MM.1S (cell line): ENCODE measurements at regions not wholly inside any gene's neighbourhood (a gene's known extent, or its start where the extent isn't known, plus 50 kb on each side); places are given as distances from the start of the nearest gene placed in this dataset.

Experiments
- CTCF ChIP-seq: fragments of 300-600 bp; sonication (generic); IDR thresholded peaks from 2 replicates; pipeline ENCODE4 v1.5.1; 2016; ENCODE audit warnings: antibody characterized with exemption, low read length, mixed read lengths
- EZH2 ChIP-seq: fragments of 300-600 bp; sonication (generic); optimal IDR thresholded peaks from 2 replicates; pipeline ENCODE3; 2017; ENCODE audit warnings: low read depth, mild to moderate bottlenecking, antibody characterized with exemption, low read length, mixed read lengths

GRCh38 chr10:109783286-109783685 lies 140.0 kb downstream of the XPNPEP1 start:
- TF ChIP-seq CTCF (no peak), EZH2 (no peak)
